Esophagus muscularis mucosa (tissue), 4 donors: ENCODE measurements at regions not wholly inside any gene's neighbourhood (a gene's known extent, or its start where the extent isn't known, plus 50 kb on each side); places are given as distances from the start of the nearest gene placed in this dataset.

Experiments
- DNase-seq: peaks from one replicate; pipeline ENCODE4 v3.0.0-alpha.2; 2017; ENCODE audit errors: extremely low spot score
- H3K27ac ChIP-seq, 4 donors: fragments of 200-600 bp; sonication (generic); replicated peaks in 1 of 4; 1 replicate in 3 of 4; 2 replicates in 1 of 4; pipeline ENCODE4 v1.5.1; 2016 to 2019; ENCODE audit warnings: mild to moderate bottlenecking in 1 of 4
- H3K27me3 ChIP-seq, 4 donors: fragments of 200-600 bp; sonication (generic); one replicate each; pipeline versions ENCODE4 v1.5.1 to v1.6.0; 2016 to 2019
- H3K36me3 ChIP-seq, 4 donors: fragments of 200-600 bp; sonication (generic); one replicate each; pipeline ENCODE4 v1.5.1; 2016 to 2019
- H3K4me1 ChIP-seq, 4 donors: fragments of 200-600 bp; sonication (generic); one replicate each; pipeline ENCODE4 v1.5.1; 2016 to 2019
- H3K4me3 ChIP-seq, 4 donors: fragments of 200-600 bp; sonication (generic); 1 replicate in 2 of 4; 2 replicates in 2 of 4; pipeline ENCODE4 v1.5.1; 2016 to 2019; ENCODE audit warnings: mild to moderate bottlenecking in 4 of 4, moderate library complexity in 1 of 4
- H3K9me3 ChIP-seq, 4 donors: fragments of 200-600 bp; sonication (generic); 1 replicate in 3 of 4; 2 replicates in 1 of 4; pipeline ENCODE4 v1.5.1; 2016 to 2019
- EP300 ChIP-seq: sonication (generic); formaldehyde crosslinking; IDR thresholded peaks from one replicate; pipeline ENCODE4 v1.6.1; 2017; ENCODE audit warnings: antibody characterized with exemption
- POLR2A ChIP-seq: fragments of 450-650 bp; IDR thresholded peaks from one replicate; pipeline ENCODE4 v1.6.1; 2017; ENCODE audit warnings: antibody characterized with exemption, moderate library complexity, mild to moderate bottlenecking, low read depth
- POLR2AphosphoS5 ChIP-seq, 2 donors: sonication (generic); formaldehyde crosslinking; IDR thresholded peaks; one replicate each; pipeline ENCODE4 v1.6.1; 2017; ENCODE audit warnings: antibody characterized with exemption in 2 of 2
- WGBS: methylation state at CpG from one replicate; pipeline ENCODE4 v1.1.5; 2018; 5-methylcytosine and 5-hydroxymethylcytosine counted together
- intact Hi-C: fragments of 100-400 bp; cut with DNase I; formaldehyde crosslinking; loops from one replicate; pipeline ENCODE4 v1.15.1; 2023
- TF ChIP-seq, protein P1 (sequence below), 3 experiments: fragments of 200-600 bp in 2 of 3; fragments of 450-650 bp in 1 of 3; sonication (generic) in 2 of 3; IDR thresholded peaks; one replicate each; pipeline ENCODE4 v1.5.1; 2017 to 2019; ENCODE audit warnings: antibody characterized with exemption in 3 of 3, mild to moderate bottlenecking in 2 of 3, moderate library complexity in 1 of 3

DNA sequence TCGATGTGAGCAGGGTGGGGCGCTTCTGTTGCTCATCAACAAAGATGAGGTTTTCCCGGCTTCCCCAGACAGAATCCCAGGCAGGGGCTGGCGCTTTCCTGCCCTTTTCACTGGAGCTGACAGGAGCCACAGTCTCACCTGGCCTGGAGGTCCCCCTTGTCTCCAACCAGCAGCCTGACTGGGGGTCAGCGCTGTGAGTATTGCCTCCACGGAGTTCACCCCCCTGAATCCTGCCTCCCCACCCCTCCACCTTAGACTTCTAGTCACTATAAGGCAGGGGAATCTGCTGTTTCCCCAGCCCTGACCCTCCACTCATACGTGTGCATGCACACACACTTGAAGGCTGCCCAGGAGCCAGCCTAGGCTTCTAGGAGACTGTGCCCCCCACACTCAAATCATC lies 58.8 kb upstream of the LYVE1 start:
- Histone ChIP-seq H3K4me3 (no peak overlapping the region), H3K4me1 (peaks cover 16 to 59% (median 54%) of the 10 kb centered on the region in 4 donors), H3K9me3 (no peaks in the 10 kb centered on the region), H3K27ac (peak overlapping the region; percentile 80 to 89 (median 86)), H3K36me3 (peaks cover 0 to 70% (median 57%) of the 10 kb centered on the region in 4 donors), H3K27me3 (no peaks in the 10 kb centered on the region)
- TF ChIP-seq EP300 (no peak), POLR2AphosphoS5 (IDR thresholded peaks at IDR 0.05) (no peak), POLR2A (no peak)
- TF ChIP-seq, protein P1, sequence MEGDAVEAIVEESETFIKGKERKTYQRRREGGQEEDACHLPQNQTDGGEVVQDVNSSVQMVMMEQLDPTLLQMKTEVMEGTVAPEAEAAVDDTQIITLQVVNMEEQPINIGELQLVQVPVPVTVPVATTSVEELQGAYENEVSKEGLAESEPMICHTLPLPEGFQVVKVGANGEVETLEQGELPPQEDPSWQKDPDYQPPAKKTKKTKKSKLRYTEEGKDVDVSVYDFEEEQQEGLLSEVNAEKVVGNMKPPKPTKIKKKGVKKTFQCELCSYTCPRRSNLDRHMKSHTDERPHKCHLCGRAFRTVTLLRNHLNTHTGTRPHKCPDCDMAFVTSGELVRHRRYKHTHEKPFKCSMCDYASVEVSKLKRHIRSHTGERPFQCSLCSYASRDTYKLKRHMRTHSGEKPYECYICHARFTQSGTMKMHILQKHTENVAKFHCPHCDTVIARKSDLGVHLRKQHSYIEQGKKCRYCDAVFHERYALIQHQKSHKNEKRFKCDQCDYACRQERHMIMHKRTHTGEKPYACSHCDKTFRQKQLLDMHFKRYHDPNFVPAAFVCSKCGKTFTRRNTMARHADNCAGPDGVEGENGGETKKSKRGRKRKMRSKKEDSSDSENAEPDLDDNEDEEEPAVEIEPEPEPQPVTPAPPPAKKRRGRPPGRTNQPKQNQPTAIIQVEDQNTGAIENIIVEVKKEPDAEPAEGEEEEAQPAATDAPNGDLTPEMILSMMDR (IDR thresholded peaks at IDR 0.05), result no peak
- WGBS, result 96% methylated on average over 5 of the region's 7 CpGs
- intact Hi-C loops, result loop anchor here (10.0 kb wide), 1 partner anchor 68 kb away; the partner anchor contains the start of gene IRAG1
- no peak for DNase-seq

DNA sequence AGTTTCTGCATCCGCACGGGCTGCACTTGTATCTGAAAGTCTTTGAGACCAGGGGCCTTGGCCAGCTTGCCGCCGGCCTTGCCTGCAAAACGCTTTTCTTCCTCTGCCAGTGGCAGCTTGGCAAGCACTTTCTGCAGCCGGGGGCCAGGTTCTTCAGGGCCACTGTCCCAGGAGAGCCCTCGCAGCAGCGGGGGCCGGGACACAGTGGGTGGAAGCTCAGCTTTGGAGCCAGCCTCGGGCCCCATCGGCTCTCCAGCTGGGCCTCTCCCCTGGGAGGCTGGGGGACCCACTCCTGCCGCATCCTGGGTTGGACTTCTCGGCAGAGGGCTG lies 57.5 kb upstream of the LYVE1 start:
- peaks cover 16 to 62% (median 54%) of the 10 kb centered on the region in 4 donors for H3K4me1 ChIP-seq
- no peaks in the 10 kb centered on the region for H3K9me3 ChIP-seq
- no CpG with 5 or more reads among the region's 13 CpGs for WGBS
- H3K27me3 ChIP-seq, result no peaks in the 10 kb centered on the region
- peaks cover 0 to 68% (median 50%) of the 10 kb centered on the region in 4 donors for H3K36me3 ChIP-seq
- no peak for TF ChIP-seq EP300
- no peak for TF ChIP-seq POLR2A
- TF ChIP-seq POLR2AphosphoS5 (IDR thresholded peaks at IDR 0.05), result no peak
- TF ChIP-seq, protein P1 (IDR thresholded peaks at IDR 0.05), result no peak
- H3K4me3 ChIP-seq, result no peak overlapping the region
- DNase-seq, result no peak
- peak overlapping the region; percentile 80 to 89 (median 86) for H3K27ac ChIP-seq
- intact Hi-C loops, result loop anchor here (1.0 to 10.0 kb wide), 2 partner anchors 69 to 109 kb away; partner anchors contain the start of gene IRAG1

DNA sequence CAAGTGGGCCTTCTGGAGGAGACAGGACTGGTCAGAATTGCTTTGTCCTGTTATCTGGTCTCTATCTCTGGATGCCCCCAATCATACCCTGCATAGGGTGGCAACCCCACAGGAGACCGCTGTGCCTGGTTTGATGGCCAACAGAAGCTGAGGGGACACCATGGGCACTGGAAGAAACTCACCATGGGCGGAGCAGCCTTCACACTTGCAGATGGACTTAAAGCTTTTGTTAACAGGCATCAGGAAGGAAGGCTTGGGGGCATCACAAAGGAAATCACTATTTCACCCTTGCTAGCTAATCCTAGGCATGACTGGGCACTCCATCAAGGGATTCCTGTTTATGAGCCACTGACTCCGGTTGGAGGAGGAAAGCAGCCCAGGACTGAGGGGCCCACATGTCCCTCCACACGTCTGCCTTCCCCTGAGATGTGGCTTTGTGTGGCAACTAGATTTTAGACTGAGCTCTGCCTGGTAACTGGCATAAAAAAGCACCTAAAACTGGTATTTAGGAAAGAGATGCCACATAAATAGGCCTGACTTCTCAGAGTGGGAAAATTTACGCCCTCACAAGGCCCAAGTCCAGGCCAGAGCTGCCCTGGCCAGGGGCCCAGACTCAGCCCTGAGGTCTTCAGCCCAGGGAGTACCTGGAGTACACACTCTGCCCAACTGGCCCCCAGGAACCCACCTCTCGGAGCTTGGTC lies 57.0 kb upstream of the LYVE1 start:
- WGBS, result 60% methylated on average over 4 of the region's 6 CpGs
- peak overlapping the region; percentile 80 to 89 (median 86) for H3K27ac ChIP-seq
- peaks cover 0 to 62% (median 45%) of the 10 kb centered on the region in 4 donors for H3K36me3 ChIP-seq
- H3K27me3 ChIP-seq, result no peaks in the 10 kb centered on the region
- TF ChIP-seq EP300 (no peak), POLR2A (no peak), POLR2AphosphoS5 (IDR thresholded peaks at IDR 0.05) (peak in 1 of 2 donors; percentile 28)
- TF ChIP-seq, protein P1 (IDR thresholded peaks at IDR 0.05), result no peak
- no peaks in the 10 kb centered on the region for H3K9me3 ChIP-seq
- no peak overlapping the region for H3K4me3 ChIP-seq
- intact Hi-C loops, result loop anchor here (1.0 to 10.0 kb wide), 2 partner anchors 69 to 110 kb away; partner anchors contain the start of gene IRAG1
- DNase-seq, result no peak
- H3K4me1 ChIP-seq, result peaks cover 16 to 66% (median 54%) of the 10 kb centered on the region in 4 donors

DNA sequence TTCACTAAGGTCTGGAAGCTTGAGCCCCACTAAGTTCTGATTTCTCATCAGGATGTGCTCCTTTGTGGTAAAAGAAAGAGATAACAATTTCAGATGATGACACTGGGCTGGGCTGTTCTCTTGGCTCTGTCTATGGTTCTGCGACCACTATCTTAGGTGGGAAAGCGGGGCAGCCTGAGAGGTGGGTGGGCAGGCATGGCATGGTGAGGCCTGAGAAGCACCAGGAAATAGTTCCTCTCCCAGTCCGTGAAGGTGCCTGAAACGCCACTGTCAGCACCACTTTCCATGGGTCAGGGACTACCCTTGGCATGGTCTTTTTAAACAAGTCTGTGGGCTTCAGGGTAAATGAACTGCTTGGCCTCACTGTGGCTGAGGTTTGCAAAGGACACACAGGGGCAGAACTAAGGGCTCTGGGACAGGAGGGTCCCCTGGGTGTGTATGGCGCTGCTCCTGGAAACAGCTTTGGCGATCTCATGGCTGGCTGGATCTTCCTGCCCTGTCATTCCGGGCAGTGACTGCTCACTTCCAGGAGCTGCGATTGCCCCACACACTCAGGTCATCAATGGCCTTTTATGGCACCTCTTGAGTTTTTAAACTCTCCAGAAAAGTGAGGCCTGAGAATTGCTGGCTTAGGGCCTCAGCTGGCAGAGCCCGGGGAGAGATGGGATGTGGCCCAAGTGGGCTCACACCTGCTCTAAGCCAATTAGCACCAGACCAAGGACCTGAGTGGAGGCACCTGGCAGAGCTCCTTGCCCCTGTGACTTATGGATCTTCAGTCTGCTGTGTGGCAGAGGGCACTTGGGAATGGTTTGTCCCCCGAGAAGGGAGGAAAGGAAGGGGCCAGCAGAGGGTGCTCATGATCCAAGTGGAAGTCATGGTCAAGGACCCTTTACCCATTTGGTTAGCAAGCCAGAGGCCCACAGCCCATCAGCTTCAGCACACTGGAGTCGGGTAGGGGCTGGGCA lies 55.6 kb upstream of the LYVE1 start:
- Histone ChIP-seq H3K27ac (peak overlapping the region; percentile 80 to 89 (median 86)), H3K9me3 (no peaks in the 10 kb centered on the region), H3K4me1 (peaks cover 22 to 78% (median 63%) of the 10 kb centered on the region in 4 donors), H3K36me3 (peaks cover 0 to 49% (median 32%) of the 10 kb centered on the region in 4 donors), H3K4me3 (no peak overlapping the region), H3K27me3 (no peaks in the 10 kb centered on the region)
- no peak for DNase-seq
- WGBS, result 69% methylated on average over 10 of the region's 11 CpGs
- TF ChIP-seq EP300 (peak; percentile 80), POLR2AphosphoS5 (IDR thresholded peaks at IDR 0.05) (peak; percentile 21 to 82), POLR2A (no peak)
- TF ChIP-seq, protein P1 (IDR thresholded peaks at IDR 0.05), result peak; percentile 47 to 64 (median 55)
- intact Hi-C loops, result loop anchor here (10.0 kb wide), 1 partner anchor 71 kb away; the partner anchor contains the start of gene IRAG1
